ENCODE measurements at regions not wholly inside any gene's neighbourhood (a gene's known extent, or its start where the extent isn't known, plus 50 kb on each side); places are given as distances from the start of the nearest gene placed in this dataset.

DNA sequence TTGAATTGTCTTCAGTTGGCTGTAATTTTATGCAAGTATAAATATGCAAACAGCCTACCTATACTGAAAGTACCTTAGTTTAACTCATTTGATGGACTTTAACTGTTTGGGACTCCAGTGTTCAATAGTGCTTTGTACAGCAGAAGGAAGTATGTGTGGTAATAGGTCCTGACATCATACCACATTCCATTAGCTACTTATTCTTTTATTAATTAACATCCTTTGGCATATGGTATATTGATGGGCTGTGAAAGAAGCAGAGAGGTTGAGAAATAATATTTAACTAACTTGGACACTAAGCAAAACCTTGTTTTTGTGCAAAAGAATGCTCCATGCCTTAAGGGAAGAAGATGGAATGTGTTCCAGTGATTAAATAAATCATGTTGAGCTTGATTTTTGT, 97.6 kb upstream of the SEMA6A start:
- TF ChIP-seq, protein P1, sequence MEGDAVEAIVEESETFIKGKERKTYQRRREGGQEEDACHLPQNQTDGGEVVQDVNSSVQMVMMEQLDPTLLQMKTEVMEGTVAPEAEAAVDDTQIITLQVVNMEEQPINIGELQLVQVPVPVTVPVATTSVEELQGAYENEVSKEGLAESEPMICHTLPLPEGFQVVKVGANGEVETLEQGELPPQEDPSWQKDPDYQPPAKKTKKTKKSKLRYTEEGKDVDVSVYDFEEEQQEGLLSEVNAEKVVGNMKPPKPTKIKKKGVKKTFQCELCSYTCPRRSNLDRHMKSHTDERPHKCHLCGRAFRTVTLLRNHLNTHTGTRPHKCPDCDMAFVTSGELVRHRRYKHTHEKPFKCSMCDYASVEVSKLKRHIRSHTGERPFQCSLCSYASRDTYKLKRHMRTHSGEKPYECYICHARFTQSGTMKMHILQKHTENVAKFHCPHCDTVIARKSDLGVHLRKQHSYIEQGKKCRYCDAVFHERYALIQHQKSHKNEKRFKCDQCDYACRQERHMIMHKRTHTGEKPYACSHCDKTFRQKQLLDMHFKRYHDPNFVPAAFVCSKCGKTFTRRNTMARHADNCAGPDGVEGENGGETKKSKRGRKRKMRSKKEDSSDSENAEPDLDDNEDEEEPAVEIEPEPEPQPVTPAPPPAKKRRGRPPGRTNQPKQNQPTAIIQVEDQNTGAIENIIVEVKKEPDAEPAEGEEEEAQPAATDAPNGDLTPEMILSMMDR (IDR thresholded peaks at IDR 0.05) = no peak
- TF ChIP-seq POLR2AphosphoS5 (IDR thresholded peaks at IDR 0.05) = no peak
